VCaP (cell line): ENCODE measurements at regions not wholly inside any gene's neighbourhood (a gene's known extent, or its start where the extent isn't known, plus 50 kb on each side); places are given as distances from the start of the nearest gene placed in this dataset.
"Not testable (repeated sequence)": the region's sequence is repeated elsewhere in the genome, so short reads cannot be mapped to it uniquely, and the experiment has no call there.

Source experiments
- H3K27ac ChIP-seq: fragments of 450-650 bp; 2 replicates; pipeline ENCODE4 v1.5.1; 2017
- CTCF ChIP-seq: fragments of 450-650 bp; conservative IDR thresholded peaks from 2 replicates; pipeline ENCODE4 v1.5.1; 2017; ENCODE audit warnings: mild to moderate bottlenecking, moderate library complexity

- no peak overlapping the region for H3K27ac ChIP-seq
- TF ChIP-seq CTCF = no peak
Measured at GRCh38 chr16:13471036-13471435, 448.9 kb upstream of the ERCC4 start.

- no peak overlapping the region for H3K27ac ChIP-seq
- TF ChIP-seq CTCF = no peak
Measured at GRCh38 chr16:13478991-13479390, 441.0 kb upstream of the ERCC4 start.

GRCh38 chr16:13479549-13479948 lies 440.4 kb upstream of the ERCC4 start:
- no peak for TF ChIP-seq CTCF
- H3K27ac ChIP-seq = no peak overlapping the region

GRCh38 chr16:13480801-13481200 lies 439.2 kb upstream of the ERCC4 start:
- H3K27ac ChIP-seq = no peak overlapping the region
- no peak for TF ChIP-seq CTCF

GRCh38 chr16:13483121-13483520 lies 436.8 kb upstream of the ERCC4 start:
- H3K27ac ChIP-seq = no peak overlapping the region
- TF ChIP-seq CTCF = no peak

- H3K27ac ChIP-seq = not testable (repeated sequence)
Measured at GRCh38 chr16:13489416-13489815, 430.5 kb upstream of the ERCC4 start.

- no peak for TF ChIP-seq CTCF
- H3K27ac ChIP-seq = no peak overlapping the region
Measured at GRCh38 chr16:13492046-13492445, 427.9 kb upstream of the ERCC4 start.

GRCh38 chr16:13503960-13504635 lies 415.9 kb upstream of the ERCC4 start:
- no peak overlapping the region for H3K27ac ChIP-seq
- TF ChIP-seq CTCF = no peak
